Caco-2 (cell line): ENCODE measurements at regions not wholly inside any gene's neighbourhood (a gene's known extent, or its start where the extent isn't known, plus 50 kb on each side); places are given as distances from the start of the nearest gene placed in this dataset.

ENCODE experiments used
- BruUV-seq: library from RNA; stranded (reverse); fragments of 400-500 nt; replicated peaks from 2 replicates; lab custom pipeline; 2021; lab: Mats Ljungman, UMichigan
- CTCF ChIA-PET: fragments of 300-600 bp; sonication (Branson Sonifier 250); formaldehyde crosslinking; loops from one replicate; lab custom pipeline; 2022; ENCODE audit warnings: antibody characterized with exemption; lab: Charles Lee
- POLR2A ChIA-PET: fragments of 300-600 bp; sonication (Branson Sonifier 250); formaldehyde crosslinking; loops from one replicate; lab custom pipeline; 2022; ENCODE audit warnings: antibody characterized with exemption; lab: Charles Lee
- DNase-seq, 2 experiments: peaks; one replicate each; pipeline versions ENCODE4 v3.0.0 to v3.0.0-alpha.2; 2020 to 2022
- H3K27me3 ChIP-seq: replicated peaks from 2 replicates; pipeline ENCODE4 v1.6.0; 2011; ENCODE audit warnings: low read length; ENCODE audit not compliant: control insufficient read depth, insufficient read depth
- H3K36me3 ChIP-seq: 2 replicates; pipeline ENCODE4 v1.5.1; 2011; ENCODE audit warnings: low read length; ENCODE audit not compliant: control insufficient read depth, insufficient read depth
- H3K4me1 ChIP-seq: fragments of 250-450 bp; sonication (Bioruptor Pico); 2 replicates; pipeline ENCODE4 v1.5.1; 2020; ENCODE audit warnings: mild to moderate bottlenecking
- H3K4me3 ChIP-seq: 2 replicates; pipeline ENCODE4 v1.5.1; 2011; ENCODE audit warnings: low read depth, mild to moderate bottlenecking, control low read depth, low read length
- H3K9me3 ChIP-seq: fragments of 250-450 bp; sonication (Bioruptor Pico); 2 replicates; pipeline ENCODE4 v1.5.1; 2020; ENCODE audit warnings: mild to moderate bottlenecking, moderate library complexity
- H3K27ac Mint-ChIP-seq: one replicate; pipeline ENCODE4 v1.8.0; 2022; ENCODE audit warnings: mixed read lengths; ENCODE audit not compliant: unreplicated experiment
- H3K27me3 Mint-ChIP-seq: one replicate; pipeline ENCODE4 v1.8.0; 2022; ENCODE audit warnings: mixed read lengths; ENCODE audit not compliant: insufficient read depth, unreplicated experiment
- H3K36me3 Mint-ChIP-seq: one replicate; pipeline ENCODE4 v1.8.0; 2022; ENCODE audit warnings: mild to moderate bottlenecking, mixed read lengths; ENCODE audit not compliant: insufficient read depth, unreplicated experiment
- H3K4me1 Mint-ChIP-seq: one replicate; pipeline ENCODE4 v1.8.0; 2022; ENCODE audit warnings: low read depth, mixed read lengths; ENCODE audit not compliant: unreplicated experiment
- H3K4me3 Mint-ChIP-seq: one replicate; pipeline ENCODE4 v1.8.0; 2022; ENCODE audit warnings: mild to moderate bottlenecking, moderate library complexity, mixed read lengths; ENCODE audit not compliant: unreplicated experiment
- H3K9me3 Mint-ChIP-seq: one replicate; pipeline ENCODE4 v1.8.0; 2022; ENCODE audit warnings: mixed read lengths; ENCODE audit not compliant: unreplicated experiment
- CTCF ChIP-seq, 2 experiments: fragments of 200-600 bp in 1 of 2; IDR thresholded peaks; 1 replicate in 1 of 2; 2 replicates in 1 of 2; pipeline versions ENCODE4 v1.5.1 to v1.8.0; 2011 to 2022; ENCODE audit warnings: antibody characterized with exemption in 1 of 2, control low read depth in 1 of 2, inconsistent platforms in 1 of 2, low read depth in 1 of 2, low read length in 1 of 2, mild to moderate bottlenecking in 1 of 2, moderate library complexity in 1 of 2; ENCODE audit not compliant: insufficient read depth in 1 of 2, severe bottlenecking in 1 of 2, unreplicated experiment in 1 of 2
- intact Hi-C: fragments of 100-400 bp; cut with micrococcal nuclease; formaldehyde crosslinking; loops from one replicate; pipeline ENCODE4 v1.10.0; 2022; ENCODE audit not compliant: unreplicated experiment

DNA sequence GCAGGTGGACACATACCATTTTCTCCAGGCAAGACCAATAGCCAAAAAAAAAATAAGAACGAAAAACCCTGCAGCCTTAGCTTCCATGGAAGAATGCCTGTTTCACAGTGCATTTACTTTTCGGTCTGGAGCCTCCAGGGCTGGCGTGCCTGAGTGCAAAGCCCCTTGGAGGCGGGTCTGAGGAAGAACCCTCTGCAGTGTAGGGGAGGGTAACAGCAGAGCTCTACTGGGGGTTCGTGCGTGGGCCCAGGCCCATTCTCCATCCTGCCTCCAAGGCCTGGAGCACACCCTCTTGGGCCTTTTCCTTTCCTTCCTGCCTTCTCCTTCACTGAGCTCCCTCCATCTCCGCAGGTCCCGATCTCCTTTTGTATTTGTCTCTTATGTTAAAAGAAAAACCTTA lies 172.3 kb upstream of the GLI3 start:
- no TSS peak for BruUV-seq
- intact Hi-C loops: no loop called here
- Histone ChIP-seq H3K4me1 (no peaks in the 10 kb centered on the region), H3K9me3 (no peaks in the 10 kb centered on the region), H3K4me3 (no peak overlapping the region), H3K27me3 (no peaks in the 10 kb centered on the region), H3K36me3 (no peaks in the 10 kb centered on the region)
- Mint-ChIP-seq H3K36me3 (no peaks in the 10 kb centered on the region), H3K4me1 (no peaks in the 10 kb centered on the region), H3K27ac (no peak overlapping the region), H3K27me3 (peaks cover 6% of the 10 kb centered on the region), H3K9me3 (no peaks in the 10 kb centered on the region), H3K4me3 (no peak overlapping the region)
- ChIA-PET POLR2A (interaction anchor here (0.7 kb wide), 1 partner anchor 194 kb away, joined by 4 read pairs; no protein-coding TSS in a partner anchor), CTCF (no interaction called here)
- no peak for DNase-seq
- no peak for TF ChIP-seq CTCF (IDR thresholded peaks at IDR 0.05; ENCODE audit: insufficient read depth in 1 of 2, low read depth in 1 of 2, low read length in 1 of 2, severe bottlenecking in 1 of 2, unreplicated experiment in 1 of 2)

DNA sequence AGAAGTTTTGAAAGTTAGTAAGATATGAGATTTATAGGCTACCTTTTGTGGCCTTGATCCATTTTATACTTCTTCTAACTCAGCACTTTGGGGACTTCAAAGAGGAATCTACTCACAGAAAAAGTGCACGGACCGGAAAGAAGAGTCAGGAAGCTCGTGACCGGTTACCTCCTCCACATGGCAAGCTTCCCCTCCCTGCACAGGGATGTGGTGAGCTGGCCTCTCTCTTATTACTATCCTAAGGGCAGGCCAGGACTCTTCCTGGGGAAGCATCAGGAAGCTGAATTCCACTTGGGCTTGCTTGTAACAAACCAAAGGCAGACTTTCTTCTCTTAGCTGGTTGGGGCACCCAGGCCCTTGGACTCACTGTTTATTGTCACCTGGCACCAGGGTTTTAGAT lies 170.8 kb upstream of the GLI3 start:
- no peak overlapping the region for H3K27ac Mint-ChIP-seq
- DNase-seq: no peak
- POLR2A ChIA-PET: no interaction called here
- intact Hi-C loops: no loop called here
- Histone ChIP-seq H3K9me3 (no peaks in the 10 kb centered on the region), H3K4me1 (no peaks in the 10 kb centered on the region), H3K36me3 (no peaks in the 10 kb centered on the region), H3K4me3 (no peak overlapping the region), H3K27me3 (no peaks in the 10 kb centered on the region)
- H3K4me1 Mint-ChIP-seq: no peaks in the 10 kb centered on the region
- H3K4me3 Mint-ChIP-seq: no peak overlapping the region
- BruUV-seq: no TSS peak
- CTCF ChIA-PET: no interaction called here
- TF ChIP-seq CTCF (IDR thresholded peaks at IDR 0.05; ENCODE audit: insufficient read depth in 1 of 2, low read depth in 1 of 2, low read length in 1 of 2, severe bottlenecking in 1 of 2, unreplicated experiment in 1 of 2): no peak
- H3K9me3 Mint-ChIP-seq: no peaks in the 10 kb centered on the region
- no peaks in the 10 kb centered on the region for H3K36me3 Mint-ChIP-seq
- H3K27me3 Mint-ChIP-seq: peaks cover 6% of the 10 kb centered on the region

GRCh38 chr7:42407021-42407710 lies 170.2 kb upstream of the GLI3 start:
- H3K27ac Mint-ChIP-seq: no peak overlapping the region
- ChIA-PET POLR2A (no interaction called here), CTCF (no interaction called here)
- H3K36me3 Mint-ChIP-seq: no peaks in the 10 kb centered on the region
- no peaks in the 10 kb centered on the region for H3K9me3 Mint-ChIP-seq
- intact Hi-C loops: no loop called here
- no peak for TF ChIP-seq CTCF (IDR thresholded peaks at IDR 0.05; ENCODE audit: insufficient read depth in 1 of 2, low read depth in 1 of 2, low read length in 1 of 2, severe bottlenecking in 1 of 2, unreplicated experiment in 1 of 2)
- peaks cover 8% of the 10 kb centered on the region for H3K27me3 Mint-ChIP-seq
- no TSS peak for BruUV-seq
- Histone ChIP-seq H3K36me3 (no peaks in the 10 kb centered on the region), H3K9me3 (no peaks in the 10 kb centered on the region), H3K4me1 (no peaks in the 10 kb centered on the region), H3K4me3 (no peak overlapping the region), H3K27me3 (no peaks in the 10 kb centered on the region)
- H3K4me1 Mint-ChIP-seq: no peaks in the 10 kb centered on the region
- H3K4me3 Mint-ChIP-seq: no peak overlapping the region
- DNase-seq: no peak
